HEK293 (cell line): ENCODE measurements at regions not wholly inside any gene's neighbourhood (a gene's known extent, or its start where the extent isn't known, plus 50 kb on each side); places are given as distances from the start of the nearest gene placed in this dataset.

ENCODE experiments used
- CTCF ChIA-PET: fragments of 350-600 bp; formaldehyde crosslinking; extraction: SDS; loops from one replicate; lab custom pipeline; 2021; ENCODE audit warnings: antibody characterized with exemption; lab: Yijun Ruan, JAX
- POLR2A ChIA-PET: fragments of 300-600 bp; formaldehyde crosslinking; extraction: SDS; loops from one replicate; lab custom pipeline; 2020; ENCODE audit warnings: antibody characterized with exemption, inconsistent platforms; lab: Yijun Ruan, JAX
- H3K27ac ChIP-seq: fragments of 200-500 bp; sonication (Bioruptor generic); 2 replicates; pipeline ENCODE4 v1.5.1; 2014; ENCODE audit warnings: low read depth, low read length, control low read depth, inconsistent platforms; ENCODE audit errors: extremely low read depth
- H3K36me3 ChIP-seq, 2 experiments: fragments of 200-500 bp in 1 of 2; sonication (Bioruptor generic) in 1 of 2; 1 replicate in 1 of 2; 2 replicates in 1 of 2; pipeline ENCODE4 v1.5.1; 2014 to 2017; ENCODE audit warnings: inconsistent platforms in 2 of 2, low read length in 2 of 2; ENCODE audit not compliant: control insufficient read depth in 2 of 2, insufficient read depth in 1 of 2
- H3K4me1 ChIP-seq: fragments of 200-500 bp; sonication (Bioruptor generic); 2 replicates; pipeline ENCODE4 v1.5.1; 2014; ENCODE audit warnings: mild to moderate bottlenecking, low read length, inconsistent platforms; ENCODE audit not compliant: control insufficient read depth, insufficient read depth
- H3K4me3 ChIP-seq: 2 replicates; pipeline ENCODE4 v1.5.1; 2011; ENCODE audit warnings: low read depth, mild to moderate bottlenecking, control low read depth, low read length, moderate library complexity
- H3K9me3 ChIP-seq: fragments of 200-500 bp; sonication (Bioruptor generic); 2 replicates; pipeline ENCODE4 v1.5.1; 2014; ENCODE audit warnings: low read depth, low read length, inconsistent platforms; ENCODE audit not compliant: control insufficient read depth, insufficient read depth
- OSR2 ChIP-seq: fragments of 450-650 bp; formaldehyde crosslinking; IDR thresholded peaks from 2 replicates; pipeline ENCODE4 v1.5.1; 2016; ENCODE audit warnings: missing biosample characterization, missing genetic modification characterization
- ZBTB20 ChIP-seq: fragments of 450-650 bp; formaldehyde crosslinking; IDR thresholded peaks from 2 replicates; pipeline ENCODE4 v1.5.1; 2016; ENCODE audit warnings: missing biosample characterization, missing genetic modification characterization
- ZFP3 ChIP-seq: fragments of 450-650 bp; formaldehyde crosslinking; IDR thresholded peaks from 2 replicates; pipeline ENCODE4 v1.5.1; 2016; ENCODE audit warnings: low read depth, missing biosample characterization, missing genetic modification characterization
- ZFP69B ChIP-seq: fragments of 450-650 bp; formaldehyde crosslinking; IDR thresholded peaks from 2 replicates; pipeline ENCODE4 v1.5.1; 2016; ENCODE audit warnings: missing biosample characterization, missing genetic modification characterization
- ZNF133 ChIP-seq: fragments of 450-650 bp; formaldehyde crosslinking; IDR thresholded peaks from 2 replicates; pipeline ENCODE4 v1.5.1; 2016; ENCODE audit warnings: missing biosample characterization, missing genetic modification characterization
- ZNF138 ChIP-seq: fragments of 450-650 bp; formaldehyde crosslinking; IDR thresholded peaks from 2 replicates; pipeline ENCODE4 v1.5.1; 2016; ENCODE audit warnings: missing biosample characterization, missing genetic modification characterization, borderline replicate concordance
- ZNF146 ChIP-seq: fragments of 450-650 bp; formaldehyde crosslinking; IDR thresholded peaks from 2 replicates; pipeline ENCODE4 v1.5.1; 2016; ENCODE audit warnings: missing biosample characterization, missing genetic modification characterization
- ZNF155 ChIP-seq: fragments of 450-650 bp; formaldehyde crosslinking; IDR thresholded peaks from 2 replicates; pipeline ENCODE4 v1.5.1; 2016; ENCODE audit warnings: missing biosample characterization, missing genetic modification characterization
- ZNF223 ChIP-seq: fragments of 450-650 bp; formaldehyde crosslinking; IDR thresholded peaks from 2 replicates; pipeline ENCODE4 v1.5.1; 2016; ENCODE audit warnings: missing biosample characterization, missing genetic modification characterization
- ZNF302 ChIP-seq: fragments of 450-650 bp; formaldehyde crosslinking; IDR thresholded peaks from 2 replicates; pipeline ENCODE4 v1.5.1; 2016; ENCODE audit warnings: missing biosample characterization, missing genetic modification characterization, low read depth
- ZNF324 ChIP-seq: fragments of 450-650 bp; formaldehyde crosslinking; IDR thresholded peaks from 2 replicates; pipeline ENCODE4 v1.5.1; 2016; ENCODE audit warnings: missing biosample characterization, missing genetic modification characterization
- ZNF341 ChIP-seq: fragments of 450-650 bp; formaldehyde crosslinking; IDR thresholded peaks from 2 replicates; pipeline ENCODE4; 2016; ENCODE audit warnings: low read depth, missing biosample characterization, missing genetic modification characterization
- ZNF366 ChIP-seq: fragments of 450-650 bp; formaldehyde crosslinking; conservative IDR thresholded peaks from 2 replicates; pipeline ENCODE4 v1.5.1; 2016; ENCODE audit warnings: missing biosample characterization, missing genetic modification characterization
- ZNF37A ChIP-seq: fragments of 450-650 bp; IDR thresholded peaks from 2 replicates; pipeline ENCODE4 v1.5.1; 2018; ENCODE audit warnings: missing biosample characterization, missing genetic modification characterization
- ZNF610 ChIP-seq: fragments of 450-650 bp; formaldehyde crosslinking; IDR thresholded peaks from 2 replicates; pipeline ENCODE4 v1.5.1; 2016; ENCODE audit warnings: missing biosample characterization, missing genetic modification characterization, borderline replicate concordance
- ZNF747 ChIP-seq: fragments of 450-650 bp; formaldehyde crosslinking; IDR thresholded peaks from 2 replicates; pipeline ENCODE4 v1.5.1; 2016; ENCODE audit warnings: missing biosample characterization, missing genetic modification characterization
- ZNF76 ChIP-seq: fragments of 450-650 bp; formaldehyde crosslinking; IDR thresholded peaks from 2 replicates; pipeline ENCODE4; 2016; ENCODE audit warnings: low read depth, missing biosample characterization, missing genetic modification characterization, borderline replicate concordance
- TF ChIP-seq, protein P1 (sequence below): fragments of 450-650 bp; formaldehyde crosslinking; IDR thresholded peaks from 2 replicates; pipeline ENCODE4; 2016; ENCODE audit warnings: missing biosample characterization, missing genetic modification characterization
- TF ChIP-seq, protein P2 (sequence below): fragments of 450-650 bp; formaldehyde crosslinking; IDR thresholded peaks from 2 replicates; pipeline ENCODE4 v1.5.1; 2017; ENCODE audit warnings: missing biosample characterization, mild to moderate bottlenecking, missing genetic modification characterization, moderate library complexity
- TF ChIP-seq, protein P3 (sequence below): fragments of 450-650 bp; formaldehyde crosslinking; IDR thresholded peaks from 2 replicates; pipeline ENCODE4 v1.5.1; 2016; ENCODE audit warnings: missing biosample characterization, missing genetic modification characterization
- TF ChIP-seq, protein P4 (sequence below): fragments of 450-650 bp; formaldehyde crosslinking; IDR thresholded peaks from 2 replicates; pipeline ENCODE4 v1.5.1; 2016; ENCODE audit warnings: missing biosample characterization, missing genetic modification characterization
- TF ChIP-seq, protein P5 (sequence below): fragments of 450-650 bp; formaldehyde crosslinking; IDR thresholded peaks from 2 replicates; pipeline ENCODE4 v1.5.1; 2016; ENCODE audit warnings: missing biosample characterization, missing genetic modification characterization
- TF ChIP-seq, protein P6 (sequence below): fragments of 450-650 bp; formaldehyde crosslinking; IDR thresholded peaks from 2 replicates; pipeline ENCODE4 v1.5.1; 2017; ENCODE audit warnings: missing biosample characterization, missing genetic modification characterization

DNA sequence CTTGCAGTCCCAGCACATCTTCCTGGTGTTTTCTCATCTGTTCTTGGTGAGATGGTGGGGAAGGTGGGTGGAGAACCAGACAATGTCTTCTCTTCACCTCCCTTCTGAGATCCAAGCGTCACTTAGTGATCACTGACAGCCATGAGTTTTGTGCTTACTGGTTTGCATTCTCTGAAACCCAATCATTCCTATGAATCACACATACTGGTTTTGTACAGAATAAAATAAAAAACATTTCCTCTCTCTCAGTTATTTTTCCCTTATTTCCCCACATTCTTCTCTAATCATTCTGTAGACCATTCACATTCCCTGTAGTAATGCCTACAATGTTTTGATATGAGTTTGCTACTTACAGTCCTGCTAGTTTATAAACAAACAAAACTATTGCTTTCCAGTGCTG, 143.8 kb upstream of the SLC13A1 start:
- H3K27ac ChIP-seq, result no peak overlapping the region

DNA sequence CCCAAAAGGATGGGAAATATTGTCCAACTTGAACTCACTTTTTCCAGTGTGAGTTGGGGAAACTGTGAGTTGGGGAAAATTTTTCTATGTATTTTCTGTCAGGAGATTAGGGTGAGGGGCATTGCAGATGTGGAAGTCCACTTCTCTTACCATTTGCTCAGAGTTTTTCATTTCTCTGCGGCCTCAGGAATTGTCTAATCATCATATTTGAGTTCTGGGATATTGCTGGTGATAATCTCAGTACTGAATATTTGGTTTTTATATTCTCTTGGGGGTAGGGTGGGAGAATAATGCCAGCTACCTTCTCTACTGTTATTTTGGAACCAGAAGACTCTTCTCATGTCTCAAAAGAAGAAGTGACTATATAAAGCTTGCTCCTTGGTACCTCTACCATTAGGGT, 141.3 kb upstream of the SLC13A1 start:
- no peaks in the 10 kb centered on the region; the same call in 1 of the 2 replicates for H3K9me3 ChIP-seq
- H3K27ac ChIP-seq, result no peak overlapping the region
- no peaks in the 10 kb centered on the region for H3K4me1 ChIP-seq
- ChIA-PET CTCF (no interaction called here), POLR2A (no interaction called here)
- no peaks in the 10 kb centered on the region for H3K36me3 ChIP-seq
- H3K4me3 ChIP-seq, result no peak overlapping the region
- no peak for TF ChIP-seq ZNF302 (tag by site-specific recombination)
- no peak for TF ChIP-seq ZBTB20 (tag by site-specific recombination)
- TF ChIP-seq, protein P1, sequence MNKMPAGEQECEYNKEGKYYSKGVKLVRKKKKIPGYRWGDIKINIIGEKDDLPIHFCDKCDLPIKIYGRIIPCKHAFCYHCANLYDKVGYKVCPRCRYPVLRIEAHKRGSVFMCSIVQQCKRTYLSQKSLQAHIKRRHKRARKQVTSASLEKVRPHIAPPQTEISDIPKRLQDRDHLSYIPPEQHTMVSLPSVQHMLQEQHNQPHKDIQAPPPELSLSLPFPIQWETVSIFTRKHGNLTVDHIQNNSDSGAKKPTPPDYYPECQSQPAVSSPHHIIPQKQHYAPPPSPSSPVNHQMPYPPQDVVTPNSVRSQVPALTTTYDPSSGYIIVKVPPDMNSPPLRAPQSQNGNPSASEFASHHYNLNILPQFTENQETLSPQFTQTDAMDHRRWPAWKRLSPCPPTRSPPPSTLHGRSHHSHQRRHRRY (tag by site-specific recombination), result no peak
- TF ChIP-seq, protein P2, sequence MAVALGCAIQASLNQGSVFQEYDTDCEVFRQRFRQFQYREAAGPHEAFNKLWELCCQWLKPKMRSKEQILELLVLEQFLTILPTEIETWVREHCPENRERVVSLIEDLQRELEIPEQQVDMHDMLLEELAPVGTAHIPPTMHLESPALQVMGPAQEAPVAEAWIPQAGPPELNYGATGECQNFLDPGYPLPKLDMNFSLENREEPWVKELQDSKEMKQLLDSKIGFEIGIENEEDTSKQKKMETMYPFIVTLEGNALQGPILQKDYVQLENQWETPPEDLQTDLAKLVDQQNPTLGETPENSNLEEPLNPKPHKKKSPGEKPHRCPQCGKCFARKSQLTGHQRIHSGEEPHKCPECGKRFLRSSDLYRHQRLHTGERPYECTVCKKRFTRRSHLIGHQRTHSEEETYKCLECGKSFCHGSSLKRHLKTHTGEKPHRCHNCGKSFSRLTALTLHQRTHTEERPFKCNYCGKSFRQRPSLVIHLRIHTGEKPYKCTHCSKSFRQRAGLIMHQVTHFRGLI, result no peak
- no peak for TF ChIP-seq OSR2 (tag by site-specific recombination)
- TF ChIP-seq ZNF138, result no peak
- TF ChIP-seq ZNF76 (tag by site-specific recombination), result no peak
- no peak for TF ChIP-seq ZNF133 (tag by site-specific recombination)
- TF ChIP-seq ZFP3, result no peak
- no peak for TF ChIP-seq ZNF366 (tag by site-specific recombination)

More for the DNA sequence above, 143.8 kb upstream of the SLC13A1 start:
- H3K9me3 ChIP-seq, result no peaks in the 10 kb centered on the region; the same call in 1 of the 2 replicates
- POLR2A ChIA-PET, result no interaction called here
- H3K4me3 ChIP-seq, result no peak overlapping the region
- TF ChIP-seq, protein P3, sequence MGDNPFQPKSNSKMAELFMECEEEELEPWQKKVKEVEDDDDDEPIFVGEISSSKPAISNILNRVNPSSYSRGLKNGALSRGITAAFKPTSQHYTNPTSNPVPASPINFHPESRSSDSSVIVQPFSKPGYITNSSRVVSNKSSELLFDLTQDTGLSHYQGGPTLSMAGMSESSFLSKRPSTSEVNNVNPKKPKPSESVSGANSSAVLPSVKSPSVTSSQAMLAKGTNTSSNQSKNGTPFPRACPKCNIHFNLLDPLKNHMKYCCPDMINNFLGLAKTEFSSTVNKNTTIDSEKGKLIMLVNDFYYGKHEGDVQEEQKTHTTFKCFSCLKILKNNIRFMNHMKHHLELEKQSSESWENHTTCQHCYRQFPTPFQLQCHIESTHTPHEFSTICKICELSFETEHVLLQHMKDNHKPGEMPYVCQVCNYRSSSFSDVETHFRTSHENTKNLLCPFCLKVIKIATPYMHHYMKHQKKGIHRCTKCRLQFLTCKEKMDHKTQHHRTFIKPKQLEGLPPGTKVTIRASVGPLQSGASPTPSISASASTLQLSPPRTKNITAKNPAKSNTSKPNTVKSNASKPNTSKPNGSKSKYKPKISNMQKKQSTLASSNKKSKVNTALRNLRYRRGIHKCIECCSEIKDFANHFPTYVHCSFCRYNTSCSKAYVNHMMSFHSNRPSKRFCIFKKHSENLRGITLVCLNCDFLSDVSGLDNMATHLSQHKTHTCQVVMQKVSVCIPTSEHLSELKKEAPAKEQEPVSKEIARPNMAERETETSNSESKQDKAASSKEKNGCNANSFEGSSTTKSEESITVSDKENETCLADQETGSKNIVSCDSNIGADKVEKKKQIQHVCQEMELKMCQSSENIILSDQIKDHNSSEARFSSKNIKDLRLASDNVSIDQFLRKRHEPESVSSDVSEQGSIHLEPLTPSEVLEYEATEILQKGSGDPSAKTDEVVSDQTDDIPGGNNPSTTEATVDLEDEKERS (tag by site-specific recombination), result no peak
- TF ChIP-seq, protein P4, sequence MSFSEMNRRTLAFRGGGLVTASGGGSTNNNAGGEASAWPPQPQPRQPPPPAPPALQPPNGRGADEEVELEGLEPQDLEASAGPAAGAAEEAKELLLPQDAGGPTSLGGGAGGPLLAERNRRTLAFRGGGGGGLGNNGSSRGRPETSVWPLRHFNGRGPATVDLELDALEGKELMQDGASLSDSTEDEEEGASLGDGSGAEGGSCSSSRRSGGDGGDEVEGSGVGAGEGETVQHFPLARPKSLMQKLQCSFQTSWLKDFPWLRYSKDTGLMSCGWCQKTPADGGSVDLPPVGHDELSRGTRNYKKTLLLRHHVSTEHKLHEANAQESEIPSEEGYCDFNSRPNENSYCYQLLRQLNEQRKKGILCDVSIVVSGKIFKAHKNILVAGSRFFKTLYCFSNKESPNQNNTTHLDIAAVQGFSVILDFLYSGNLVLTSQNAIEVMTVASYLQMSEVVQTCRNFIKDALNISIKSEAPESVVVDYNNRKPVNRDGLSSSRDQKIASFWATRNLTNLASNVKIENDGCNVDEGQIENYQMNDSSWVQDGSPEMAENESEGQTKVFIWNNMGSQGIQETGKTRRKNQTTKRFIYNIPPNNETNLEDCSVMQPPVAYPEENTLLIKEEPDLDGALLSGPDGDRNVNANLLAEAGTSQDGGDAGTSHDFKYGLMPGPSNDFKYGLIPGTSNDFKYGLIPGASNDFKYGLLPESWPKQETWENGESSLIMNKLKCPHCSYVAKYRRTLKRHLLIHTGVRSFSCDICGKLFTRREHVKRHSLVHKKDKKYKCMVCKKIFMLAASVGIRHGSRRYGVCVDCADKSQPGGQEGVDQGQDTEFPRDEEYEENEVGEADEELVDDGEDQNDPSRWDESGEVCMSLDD (tag by site-specific recombination), result no peak
- TF ChIP-seq, protein P5, sequence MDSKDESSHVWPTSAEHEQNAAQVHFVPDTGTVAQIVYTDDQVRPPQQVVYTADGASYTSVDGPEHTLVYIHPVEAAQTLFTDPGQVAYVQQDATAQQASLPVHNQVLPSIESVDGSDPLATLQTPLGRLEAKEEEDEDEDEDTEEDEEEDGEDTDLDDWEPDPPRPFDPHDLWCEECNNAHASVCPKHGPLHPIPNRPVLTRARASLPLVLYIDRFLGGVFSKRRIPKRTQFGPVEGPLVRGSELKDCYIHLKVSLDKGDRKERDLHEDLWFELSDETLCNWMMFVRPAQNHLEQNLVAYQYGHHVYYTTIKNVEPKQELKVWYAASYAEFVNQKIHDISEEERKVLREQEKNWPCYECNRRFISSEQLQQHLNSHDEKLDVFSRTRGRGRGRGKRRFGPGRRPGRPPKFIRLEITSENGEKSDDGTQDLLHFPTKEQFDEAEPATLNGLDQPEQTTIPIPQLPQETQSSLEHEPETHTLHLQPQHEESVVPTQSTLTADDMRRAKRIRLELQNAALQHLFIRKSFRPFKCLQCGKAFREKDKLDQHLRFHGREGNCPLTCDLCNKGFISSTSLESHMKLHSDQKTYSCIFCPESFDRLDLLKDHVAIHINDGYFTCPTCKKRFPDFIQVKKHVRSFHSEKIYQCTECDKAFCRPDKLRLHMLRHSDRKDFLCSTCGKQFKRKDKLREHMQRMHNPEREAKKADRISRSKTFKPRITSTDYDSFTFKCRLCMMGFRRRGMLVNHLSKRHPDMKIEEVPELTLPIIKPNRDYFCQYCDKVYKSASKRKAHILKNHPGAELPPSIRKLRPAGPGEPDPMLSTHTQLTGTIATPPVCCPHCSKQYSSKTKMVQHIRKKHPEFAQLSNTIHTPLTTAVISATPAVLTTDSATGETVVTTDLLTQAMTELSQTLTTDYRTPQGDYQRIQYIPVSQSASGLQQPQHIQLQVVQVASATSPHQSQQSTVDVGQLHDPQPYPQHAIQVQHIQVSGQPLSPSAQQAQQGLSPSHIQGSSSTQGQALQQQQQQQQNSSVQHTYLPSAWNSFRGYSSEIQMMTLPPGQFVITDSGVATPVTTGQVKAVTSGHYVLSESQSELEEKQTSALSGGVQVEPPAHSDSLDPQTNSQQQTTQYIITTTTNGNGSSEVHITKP, result no peak
- no peak for TF ChIP-seq ZNF610 (tag by site-specific recombination)
- TF ChIP-seq ZNF37A, result no peak
- TF ChIP-seq ZNF324 (tag by site-specific recombination), result no peak
- TF ChIP-seq, protein P6, sequence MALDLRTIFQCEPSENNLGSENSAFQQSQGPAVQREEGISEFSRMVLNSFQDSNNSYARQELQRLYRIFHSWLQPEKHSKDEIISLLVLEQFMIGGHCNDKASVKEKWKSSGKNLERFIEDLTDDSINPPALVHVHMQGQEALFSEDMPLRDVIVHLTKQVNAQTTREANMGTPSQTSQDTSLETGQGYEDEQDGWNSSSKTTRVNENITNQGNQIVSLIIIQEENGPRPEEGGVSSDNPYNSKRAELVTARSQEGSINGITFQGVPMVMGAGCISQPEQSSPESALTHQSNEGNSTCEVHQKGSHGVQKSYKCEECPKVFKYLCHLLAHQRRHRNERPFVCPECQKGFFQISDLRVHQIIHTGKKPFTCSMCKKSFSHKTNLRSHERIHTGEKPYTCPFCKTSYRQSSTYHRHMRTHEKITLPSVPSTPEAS, result no peak
- TF ChIP-seq ZFP69B (tag by site-specific recombination), result no peak
- no peak for TF ChIP-seq ZNF747 (tag by site-specific recombination)
- no peak for TF ChIP-seq ZNF155
- TF ChIP-seq ZNF223 (tag by site-specific recombination), result no peak
- TF ChIP-seq ZNF341 (tag by site-specific recombination), result no peak
- TF ChIP-seq ZNF146 (tag by site-specific recombination), result no peak
- CTCF ChIA-PET, result no interaction called here
- H3K36me3 ChIP-seq, result no peaks in the 10 kb centered on the region
- H3K4me1 ChIP-seq, result no peaks in the 10 kb centered on the region
